Left lung (tissue), 4 donors: ENCODE measurements at regions not wholly inside any gene's neighbourhood (a gene's known extent, or its start where the extent isn't known, plus 50 kb on each side); places are given as distances from the start of the nearest gene placed in this dataset.
"Not testable (repeated sequence)": the region's sequence is repeated elsewhere in the genome, so short reads cannot be mapped to it uniquely, and the experiment has no call there.

Experiments used
- ATAC-seq: fragments of 200-7000 bp; cut with Tn5 transposase; one replicate; pipeline ENCODE4 v1.9.1; 2020; ENCODE audit warnings: moderate library complexity
- DNase-seq, 4 donors: peaks; one replicate each; pipeline ENCODE4 v3.0.0-alpha.2; 2013 to 2020
- H3K27ac ChIP-seq, 2 donors: fragments of 200-600 bp; sonication (generic) in 1 of 2; one replicate each; pipeline versions ENCODE4 v1.5.0 to v1.8.0; 2020 to 2021
- H3K27me3 ChIP-seq, 2 donors: fragments of 200-600 bp; sonication (generic) in 1 of 2; one replicate each; pipeline versions ENCODE4 v1.5.0 to v1.8.0; 2020 to 2021
- H3K36me3 ChIP-seq, 2 donors: fragments of 200-600 bp; sonication (generic) in 1 of 2; one replicate each; pipeline versions ENCODE4 v1.5.0 to v1.8.0; 2020 to 2021
- H3K4me1 ChIP-seq, 2 donors: fragments of 200-600 bp; one replicate each; pipeline ENCODE4 v1.8.0; 2021
- H3K4me3 ChIP-seq, 2 donors: fragments of 200-600 bp; sonication (generic) in 1 of 2; one replicate each; pipeline versions ENCODE4 v1.5.0 to v1.8.0; 2020 to 2021; ENCODE audit warnings: mild to moderate bottlenecking in 1 of 2
- H3K9me3 ChIP-seq, 2 donors: fragments of 200-600 bp; sonication (generic) in 1 of 2; one replicate each; pipeline versions ENCODE4 v1.5.0 to v1.8.0; 2020 to 2021
- intact Hi-C, 2 donors: fragments of 100-400 bp; cut with DNase I; formaldehyde crosslinking; loops; one replicate each; pipeline versions ENCODE4 v1.11.2 to v1.14.2; 2022
- TF ChIP-seq, protein P1 (sequence below), 2 donors: fragments of 200-600 bp; sonication (generic) in 1 of 2; IDR thresholded peaks; one replicate each; pipeline versions ENCODE4 v1.5.0 to v1.8.0; 2021; ENCODE audit warnings: antibody characterized with exemption in 2 of 2
- donor health status: DM: no; HTN: yes; CAD: no.
- donor health status: DM: no; HTN: no; CAD: no.

DNA sequence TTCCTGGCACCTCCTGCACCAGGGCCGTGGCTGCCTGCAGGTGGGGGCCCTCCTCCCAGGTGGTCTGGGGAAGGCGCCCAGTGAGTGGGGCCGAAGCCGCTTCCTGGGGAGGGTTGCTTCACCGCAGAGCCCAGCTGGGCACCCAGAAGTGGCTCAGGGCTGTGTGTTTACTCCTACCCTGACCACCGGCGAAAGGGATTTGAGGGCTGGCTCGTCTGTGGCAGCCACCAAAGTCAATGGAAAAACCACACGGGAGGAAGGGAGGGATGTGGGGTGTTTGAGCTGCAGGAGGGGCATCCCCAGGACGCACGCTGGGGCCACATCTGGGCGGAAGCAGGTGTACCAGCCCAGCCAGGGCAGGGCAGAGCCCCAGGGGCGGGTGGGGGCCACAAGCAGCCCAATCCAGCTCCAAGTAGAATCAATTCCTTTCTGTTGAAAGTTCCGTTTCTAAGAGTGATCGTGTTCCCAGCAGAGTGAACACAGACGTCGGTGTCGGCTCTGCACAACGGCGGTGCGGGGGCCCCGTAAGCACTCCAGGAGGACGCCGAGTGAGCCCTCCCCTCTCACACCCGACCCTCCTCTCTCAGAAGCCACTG is 69.9 kb downstream of the FOXL3 start:
- no peak overlapping the region for H3K4me3 ChIP-seq
- H3K36me3 ChIP-seq: no peaks in the 10 kb centered on the region
- H3K27ac ChIP-seq: no peak overlapping the region
- intact Hi-C loops: no loop called here
- TF ChIP-seq, protein P1, sequence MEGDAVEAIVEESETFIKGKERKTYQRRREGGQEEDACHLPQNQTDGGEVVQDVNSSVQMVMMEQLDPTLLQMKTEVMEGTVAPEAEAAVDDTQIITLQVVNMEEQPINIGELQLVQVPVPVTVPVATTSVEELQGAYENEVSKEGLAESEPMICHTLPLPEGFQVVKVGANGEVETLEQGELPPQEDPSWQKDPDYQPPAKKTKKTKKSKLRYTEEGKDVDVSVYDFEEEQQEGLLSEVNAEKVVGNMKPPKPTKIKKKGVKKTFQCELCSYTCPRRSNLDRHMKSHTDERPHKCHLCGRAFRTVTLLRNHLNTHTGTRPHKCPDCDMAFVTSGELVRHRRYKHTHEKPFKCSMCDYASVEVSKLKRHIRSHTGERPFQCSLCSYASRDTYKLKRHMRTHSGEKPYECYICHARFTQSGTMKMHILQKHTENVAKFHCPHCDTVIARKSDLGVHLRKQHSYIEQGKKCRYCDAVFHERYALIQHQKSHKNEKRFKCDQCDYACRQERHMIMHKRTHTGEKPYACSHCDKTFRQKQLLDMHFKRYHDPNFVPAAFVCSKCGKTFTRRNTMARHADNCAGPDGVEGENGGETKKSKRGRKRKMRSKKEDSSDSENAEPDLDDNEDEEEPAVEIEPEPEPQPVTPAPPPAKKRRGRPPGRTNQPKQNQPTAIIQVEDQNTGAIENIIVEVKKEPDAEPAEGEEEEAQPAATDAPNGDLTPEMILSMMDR (IDR thresholded peaks at IDR 0.05): no peak
- H3K27me3 ChIP-seq: peaks cover 0 to 44% of the 10 kb centered on the region in 2 donors
- peaks cover 0 to 11% of the 10 kb centered on the region in 2 donors for H3K4me1 ChIP-seq
- peak in 1 of 4 donors; percentile 68 for DNase-seq
- H3K9me3 ChIP-seq: peaks cover 0 to 5% of the 10 kb centered on the region in 2 donors
- ATAC-seq: no peak

DNA sequence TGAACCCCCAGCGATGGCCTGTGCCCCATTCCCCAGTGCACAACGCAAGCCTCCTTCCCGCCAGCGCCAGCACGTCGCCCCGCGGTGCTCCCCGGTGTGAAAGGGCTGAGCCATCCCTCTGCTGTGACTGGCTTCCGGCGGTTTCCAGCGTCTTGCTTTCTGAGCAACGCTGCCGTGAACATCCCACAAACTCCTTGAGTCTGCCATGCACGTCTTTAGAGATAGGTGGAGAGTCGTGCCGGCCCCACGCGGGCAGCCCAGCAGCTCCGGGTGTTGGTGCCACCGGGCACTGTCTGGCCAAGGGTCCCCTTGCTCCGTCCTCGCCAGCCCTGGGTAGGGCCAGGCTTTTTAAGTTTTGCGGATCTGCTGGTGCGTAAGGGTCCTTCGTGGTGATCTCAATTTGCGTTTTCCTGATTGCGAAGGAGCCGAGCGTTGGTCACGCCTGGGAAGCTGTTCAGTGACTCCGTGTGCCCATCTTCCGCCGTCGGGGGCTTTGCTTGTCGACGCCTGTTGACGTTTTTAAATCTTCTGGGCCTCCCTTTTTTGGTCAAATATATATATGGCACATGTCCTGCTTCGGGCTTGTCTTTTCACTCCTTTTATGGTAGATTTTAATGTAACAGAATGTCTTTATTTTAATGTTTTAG is 70.6 kb downstream of the FOXL3 start:
- H3K4me1 ChIP-seq: peaks cover 0 to 11% of the 10 kb centered on the region in 2 donors
- DNase-seq (peak in 1 of 4 donors; percentile 44), ATAC-seq (no peak)
- intact Hi-C loops: no loop called here
- H3K27ac ChIP-seq: no peak overlapping the region
- H3K36me3 ChIP-seq: no peaks in the 10 kb centered on the region
- TF ChIP-seq, protein P1 (IDR thresholded peaks at IDR 0.05): no peak
- H3K9me3 ChIP-seq: peaks cover 0 to 5% of the 10 kb centered on the region in 2 donors
- peaks cover 0 to 51% of the 10 kb centered on the region in 2 donors for H3K27me3 ChIP-seq
- no peak overlapping the region for H3K4me3 ChIP-seq

DNA sequence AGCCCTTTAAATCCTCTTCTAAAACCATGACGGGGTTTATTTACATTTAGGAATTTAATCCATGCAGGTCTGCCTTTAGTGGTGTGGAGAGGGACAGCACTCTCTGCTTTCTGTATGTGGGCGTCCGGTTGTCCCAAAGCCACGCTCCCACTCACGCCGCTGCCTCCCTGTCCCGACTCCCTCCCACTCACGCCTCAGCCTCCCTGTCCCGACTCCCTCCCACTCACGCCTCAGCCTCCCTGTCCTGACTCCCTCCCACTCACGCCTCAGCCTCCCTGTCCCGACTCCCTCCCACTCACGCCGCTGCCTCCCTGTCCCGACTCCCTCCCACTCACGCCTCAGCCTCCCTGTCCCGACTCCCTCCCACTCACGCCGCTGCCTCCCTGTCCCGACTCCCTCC is 71.2 kb downstream of the FOXL3 start:
- not testable (repeated sequence) for H3K9me3 ChIP-seq
- peak in 1 of 4 donors; percentile 71 for DNase-seq

DNA sequence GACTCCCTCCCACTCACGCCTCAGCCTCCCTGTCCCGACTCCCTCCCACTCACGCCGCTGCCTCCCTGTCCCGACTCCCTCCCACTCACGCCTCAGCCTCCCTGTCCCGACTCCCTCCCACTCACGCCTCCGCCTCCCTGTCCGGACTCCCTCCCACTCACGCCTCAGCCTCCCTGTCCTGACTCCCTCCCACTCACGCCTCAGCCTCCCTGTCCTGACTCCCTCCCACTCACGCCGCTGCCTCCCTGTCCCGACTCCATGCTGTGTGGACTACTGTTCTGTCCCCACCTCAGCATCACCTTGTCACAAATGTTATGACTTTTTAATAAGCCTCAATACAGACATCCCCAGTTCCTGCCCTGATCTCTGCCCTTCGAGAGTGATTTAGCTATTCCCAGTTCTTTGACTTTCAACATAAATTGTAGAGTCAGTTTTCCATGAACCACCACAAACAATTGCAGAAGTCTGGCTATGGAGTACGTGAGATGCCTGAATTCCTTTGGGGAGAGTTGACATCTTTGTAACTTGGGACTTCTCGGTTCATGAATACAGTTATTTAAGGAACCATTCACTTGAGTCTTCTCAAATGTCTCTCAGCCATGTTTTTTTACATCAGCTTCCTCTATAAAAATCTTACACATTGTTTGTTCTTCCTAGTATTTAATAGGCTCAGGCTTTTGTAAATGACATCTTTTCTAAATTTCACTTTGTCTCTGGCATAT is 71.9 kb downstream of the FOXL3 start:
- Histone ChIP-seq H3K4me1 (peaks cover 0 to 14% of the 10 kb centered on the region in 2 donors), H3K36me3 (no peaks in the 10 kb centered on the region), H3K9me3 (peaks cover 0 to 5% of the 10 kb centered on the region in 2 donors), H3K27ac (no peak overlapping the region), H3K27me3 (peaks cover 0 to 59% of the 10 kb centered on the region in 2 donors), H3K4me3 (peak overlapping the region in 1 of 2 donors; percentile 2)
- intact Hi-C loops: no loop called here
- TF ChIP-seq, protein P1 (IDR thresholded peaks at IDR 0.05): no peak
- DNase-seq (peak in 1 of 4 donors; percentile 29), ATAC-seq (no peak)

More for the DNA sequence above, 71.2 kb downstream of the FOXL3 start:
- H3K36me3 ChIP-seq, H3K4me3 ChIP-seq, H3K27ac ChIP-seq, intact Hi-C loops, ATAC-seq: not testable (repeated sequence)
- Histone ChIP-seq H3K27me3 (peaks cover 0 to 57% of the 10 kb centered on the region in 2 donors), H3K4me1 (peaks cover 0 to 14% of the 10 kb centered on the region in 2 donors)

DNA sequence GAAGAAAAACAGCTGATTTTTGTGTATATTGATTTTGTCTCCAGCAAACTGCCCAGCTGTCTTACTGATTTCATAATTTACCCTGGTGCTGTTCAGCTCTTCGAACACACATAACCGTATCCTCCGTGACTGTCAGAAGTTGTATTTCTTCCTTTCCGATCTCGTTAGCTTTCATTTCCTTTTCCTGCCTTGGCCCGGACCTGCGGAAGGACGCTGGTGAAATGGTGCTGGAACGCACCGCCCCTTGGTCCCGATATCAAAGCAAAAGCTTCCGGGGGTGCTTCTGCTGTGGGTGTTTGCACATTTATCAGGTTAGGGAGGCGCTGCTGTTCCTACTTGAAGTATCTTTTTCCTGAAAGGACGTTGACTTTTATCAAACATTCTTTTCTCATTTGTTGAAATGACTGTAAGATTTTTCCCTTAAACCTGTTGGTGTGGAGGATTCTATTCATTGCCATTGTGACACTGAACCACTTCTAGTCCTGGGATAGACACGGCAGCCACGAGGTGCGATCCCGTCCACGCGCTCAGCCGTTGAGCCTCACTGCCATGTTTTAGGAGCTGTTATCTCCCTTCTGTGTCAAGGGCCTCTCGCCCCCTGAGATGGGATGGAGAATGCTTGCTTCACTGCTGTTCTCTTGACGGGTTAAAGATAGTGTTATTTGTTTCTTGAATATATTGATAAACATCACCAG is 72.6 kb downstream of the FOXL3 start:
- peak overlapping the region in 1 of 2 donors; percentile 2 for H3K4me3 ChIP-seq
- H3K36me3 ChIP-seq: no peaks in the 10 kb centered on the region
- intact Hi-C loops: no loop called here
- TF ChIP-seq, protein P1 (IDR thresholded peaks at IDR 0.05): no peak
- peak; percentile 61 for ATAC-seq
- peaks cover 0 to 5% of the 10 kb centered on the region in 2 donors for H3K9me3 ChIP-seq
- H3K27ac ChIP-seq: no peak overlapping the region
- DNase-seq: peak in 1 of 4 donors; percentile 49
- peaks cover 0 to 14% of the 10 kb centered on the region in 2 donors for H3K4me1 ChIP-seq
- H3K27me3 ChIP-seq: peaks cover 0 to 52% of the 10 kb centered on the region in 2 donors
